ENCODE measurements at regions not wholly inside any gene's neighbourhood (a gene's known extent, or its start where the extent isn't known, plus 50 kb on each side); places are given as distances from the start of the nearest gene placed in this dataset.
"Not testable (repeated sequence)": the region's sequence is repeated elsewhere in the genome, so short reads cannot be mapped to it uniquely, and the experiment has no call there.

- no peak for DNase-seq (ENCODE audit: low read depth)
These were observed 196.3 kb downstream of the PALM2AKAP2 start for GRCh38 chr9:109976303-109976702.

- DNase-seq (ENCODE audit: low read depth) = no peak
These were observed 197.5 kb downstream of the PALM2AKAP2 start for GRCh38 chr9:109977521-109977920.

- DNase-seq (ENCODE audit: low read depth) = no peak
These were observed 201.1 kb downstream of the PALM2AKAP2 start for GRCh38 chr9:109981091-109981490.

GRCh38 chr9:109986521-109986991, 206.6 kb downstream of the PALM2AKAP2 start:
- DNase-seq (ENCODE audit: low read depth) = no peak

- DNase-seq (ENCODE audit: low read depth) = no peak
These were observed 209.3 kb downstream of the PALM2AKAP2 start for GRCh38 chr9:109989296-109989695.

GRCh38 chr9:109990541-109990940, 210.5 kb downstream of the PALM2AKAP2 start:
- DNase-seq (ENCODE audit: low read depth) = no peak

- no peak for DNase-seq (ENCODE audit: low read depth)
These were observed 212.3 kb downstream of the PALM2AKAP2 start for GRCh38 chr9:109992293-109992692.

- no peak for DNase-seq (ENCODE audit: low read depth)
These were observed 213.4 kb downstream of the PALM2AKAP2 start for GRCh38 chr9:109993250-109993978.

- no peak for DNase-seq (ENCODE audit: low read depth)
These were observed 213.8 kb downstream of the C9orf152 start for GRCh38 chr9:109994141-109994540.

GRCh38 chr9:109996936-109997580, 210.9 kb downstream of the C9orf152 start:
- no peak for DNase-seq (ENCODE audit: low read depth)

GRCh38 chr9:109997682-109998081, 210.3 kb downstream of the C9orf152 start:
- no peak for DNase-seq (ENCODE audit: low read depth)

- DNase-seq (ENCODE audit: low read depth) = not testable (repeated sequence)
These were observed 202.4 kb downstream of the C9orf152 start for GRCh38 chr9:110005521-110005920.

GRCh38 chr9:110006657-110007056, 201.3 kb downstream of the C9orf152 start:
- DNase-seq (ENCODE audit: low read depth) = no peak

- no peak for DNase-seq (ENCODE audit: low read depth)
These were observed 200.3 kb downstream of the C9orf152 start for GRCh38 chr9:110007477-110008270.

GRCh38 chr9:110008663-110009062, 199.3 kb downstream of the C9orf152 start:
- DNase-seq (ENCODE audit: low read depth) = no peak

- DNase-seq (ENCODE audit: low read depth) = no peak
These were observed 196.2 kb downstream of the C9orf152 start for GRCh38 chr9:110011628-110012320.

- DNase-seq (ENCODE audit: low read depth) = no peak
These were observed 194.9 kb downstream of the C9orf152 start for GRCh38 chr9:110013064-110013463.

- DNase-seq (ENCODE audit: low read depth) = no peak
These were observed 192.2 kb downstream of the C9orf152 start for GRCh38 chr9:110015759-110016158.

GRCh38 chr9:110016340-110016739, 191.6 kb downstream of the C9orf152 start:
- no peak for DNase-seq (ENCODE audit: low read depth)

GRCh38 chr9:110020216-110020615, 187.7 kb downstream of the C9orf152 start:
- DNase-seq (ENCODE audit: low read depth) = not testable (repeated sequence)

- DNase-seq (ENCODE audit: low read depth) = no peak
These were observed 186.1 kb downstream of the C9orf152 start for GRCh38 chr9:110021891-110022290.

GRCh38 chr9:110023221-110023620, 184.7 kb downstream of the C9orf152 start:
- not testable (repeated sequence) for DNase-seq (ENCODE audit: low read depth)
